ELR (cell line): ENCODE measurements at regions not wholly inside any gene's neighbourhood (a gene's known extent, or its start where the extent isn't known, plus 50 kb on each side); places are given as distances from the start of the nearest gene placed in this dataset.
"Not testable (repeated sequence)": the region's sequence is repeated elsewhere in the genome, so short reads cannot be mapped to it uniquely, and the experiment has no call there.

Experiments
- DNase-seq: peaks from one replicate; pipeline ENCODE4 v3.0.0-alpha.2; 2015; ENCODE audit warnings: low read depth

- DNase-seq = not testable (repeated sequence)
Measured at GRCh38 chr10:55899472-55900147, 461.4 kb downstream of the ZWINT start.

- DNase-seq = no peak
Measured at GRCh38 chr10:55897490-55897921, 463.6 kb downstream of the ZWINT start.

- DNase-seq = no peak
Measured at GRCh38 chr10:55892276-55892675, 468.8 kb downstream of the ZWINT start.

GRCh38 chr10:55881588-55881987 lies 479.5 kb downstream of the ZWINT start:
- no peak for DNase-seq

GRCh38 chr10:55873485-55873884 lies 487.6 kb downstream of the ZWINT start:
- DNase-seq = no peak

GRCh38 chr10:55870186-55870585 lies 490.9 kb downstream of the ZWINT start:
- no peak for DNase-seq

GRCh38 chr10:55867848-55868247 lies 493.2 kb downstream of the ZWINT start:
- DNase-seq = no peak

- no peak for DNase-seq
Measured at GRCh38 chr10:55858730-55859129, 502.3 kb downstream of the ZWINT start.

- DNase-seq = no peak
Measured at GRCh38 chr10:55852900-55853299, 508.2 kb downstream of the ZWINT start.

- no peak for DNase-seq
Measured at GRCh38 chr10:55837273-55837672, 523.8 kb downstream of the ZWINT start.

- DNase-seq = no peak
Measured at GRCh38 chr10:55822096-55822495, 539.0 kb downstream of the ZWINT start.

GRCh38 chr10:55820478-55820877 lies 540.6 kb downstream of the ZWINT start:
- no peak for DNase-seq

GRCh38 chr10:55820071-55820470 lies 541.0 kb downstream of the ZWINT start:
- DNase-seq = no peak

GRCh38 chr10:55813451-55814170 lies 547.4 kb downstream of the ZWINT start:
- DNase-seq = no peak

GRCh38 chr10:55803055-55803454 lies 558.0 kb downstream of the ZWINT start:
- no peak for DNase-seq

GRCh38 chr10:55801353-55801661 lies 559.8 kb downstream of the ZWINT start:
- DNase-seq = no peak

- DNase-seq = no peak
Measured at GRCh38 chr10:55800602-55801352, 560.3 kb downstream of the ZWINT start.

GRCh38 chr10:55793024-55793423 lies 568.0 kb downstream of the ZWINT start:
- no peak for DNase-seq

- not testable (repeated sequence) for DNase-seq
Measured at GRCh38 chr10:55790276-55790675, 570.8 kb downstream of the ZWINT start.

- DNase-seq = no peak
Measured at GRCh38 chr10:55786461-55787050, 574.5 kb downstream of the ZWINT start.

GRCh38 chr10:55782181-55782580 lies 578.9 kb downstream of the ZWINT start:
- no peak for DNase-seq

- no peak for DNase-seq
Measured at GRCh38 chr10:55766212-55766611, 594.8 kb downstream of the ZWINT start.

GRCh38 chr10:55750458-55750857 lies 610.6 kb downstream of the ZWINT start:
- DNase-seq = no peak
